H1 (cell line): ENCODE measurements at regions not wholly inside any gene's neighbourhood (a gene's known extent, or its start where the extent isn't known, plus 50 kb on each side); places are given as distances from the start of the nearest gene placed in this dataset.

Experiments used
- CTCF ChIA-PET: fragments of 300-600 bp; sonication (Branson Sonifier 250); formaldehyde crosslinking; loops from one replicate; lab custom pipeline; 2021; ENCODE audit not compliant: partially characterized antibody; lab: Charles Lee
- POLR2A ChIA-PET: fragments of 300-600 bp; sonication (Branson Sonifier 250); formaldehyde crosslinking; loops from one replicate; lab custom pipeline; 2021; ENCODE audit warnings: inconsistent platforms; ENCODE audit not compliant: partially characterized antibody; lab: Charles Lee
- DNase-seq, 2 experiments: peaks; one replicate each; pipeline versions ENCODE4 v3.0.0 to v3.0.0-alpha.2; 2010 to 2022; ENCODE audit warnings: low spot score in 2 of 2, low read depth in 1 of 2, mixed read lengths in 1 of 2
- FAIRE-seq: peaks from 2 replicates; lab custom pipeline; 2011; peaks lifted over from hg19 to GRCh38; lab: Jason Lieb, UNC
- H2AFZ ChIP-seq: 2 replicates; pipeline ENCODE4 v1.8.1; 2012; ENCODE audit warnings: low read length, inconsistent platforms
- H2AK5ac ChIP-seq: 2 replicates; pipeline ENCODE4 v1.6.1; 2013; ENCODE audit warnings: low read depth, low read length
- H2BK120ac ChIP-seq: replicated peaks from 2 replicates; pipeline ENCODE3; 2013; ENCODE audit warnings: low read depth, low read length, inconsistent platforms
- H2BK12ac ChIP-seq: 2 replicates; pipeline ENCODE4 v1.6.1; 2013; ENCODE audit warnings: low read depth, low read length
- H2BK15ac ChIP-seq: 2 replicates; pipeline ENCODE4 v1.6.1; 2013; ENCODE audit warnings: low read length
- H2BK20ac ChIP-seq: 2 replicates; pipeline ENCODE4 v1.6.1; 2013; ENCODE audit warnings: low read length
- H2BK5ac ChIP-seq: 2 replicates; pipeline ENCODE4 v1.6.1; 2013; ENCODE audit warnings: low read depth, low read length
- H3K14ac ChIP-seq: 2 replicates; pipeline ENCODE4 v1.6.1; 2013; ENCODE audit warnings: inconsistent platforms; ENCODE audit not compliant: insufficient read length
- H3K18ac ChIP-seq: 2 replicates; pipeline ENCODE4 v1.6.1; 2013; ENCODE audit warnings: low read length; ENCODE audit errors: extremely low read depth
- H3K23ac ChIP-seq: 2 replicates; pipeline ENCODE4 v1.6.1; 2013; ENCODE audit warnings: inconsistent platforms; ENCODE audit not compliant: insufficient read length
- H3K23me2 ChIP-seq: 2 replicates; pipeline ENCODE4 v1.6.1; 2013; ENCODE audit warnings: low read depth, low read length
- H3K27ac ChIP-seq: 2 replicates; pipeline ENCODE4 v1.6.1; 2011; ENCODE audit warnings: low read depth, low read length, inconsistent platforms
- H3K27me3 ChIP-seq, 4 experiments: replicated peaks in 1 of 4; 1 replicate in 1 of 4; 2 replicates in 3 of 4; pipeline versions ENCODE4 v1.6.1 to v1.8.1; 2011 to 2013; ENCODE audit warnings: low read length in 3 of 4, mild to moderate bottlenecking in 3 of 4, inconsistent platforms in 2 of 4, mixed read lengths in 2 of 4, moderate library complexity in 1 of 4; ENCODE audit not compliant: control insufficient read depth in 3 of 4, insufficient read depth in 3 of 4; ENCODE audit errors: extremely low read depth in 1 of 4
- H3K36me3 ChIP-seq, 4 experiments: 2 replicates each; pipeline versions ENCODE4 v1.6.1 to v1.8.1; 2011 to 2013; ENCODE audit warnings: mild to moderate bottlenecking in 4 of 4, low read length in 3 of 4, moderate library complexity in 2 of 4, control low read depth in 1 of 4, inconsistent platforms in 1 of 4; ENCODE audit not compliant: insufficient read depth in 4 of 4, control insufficient read depth in 2 of 4
- H3K4ac ChIP-seq: replicated peaks from 2 replicates; pipeline ENCODE3; 2013; ENCODE audit warnings: low read length, low read depth, mixed read lengths, inconsistent platforms; ENCODE audit not compliant: insufficient read length
- H3K4me1 ChIP-seq, 4 experiments: replicated peaks in 1 of 4; 1 replicate in 1 of 4; 2 replicates in 3 of 4; pipeline versions ENCODE4 v1.6.1 to v1.8.1; 2011 to 2013; ENCODE audit warnings: low read length in 3 of 4, inconsistent platforms in 2 of 4, mixed read lengths in 1 of 4; ENCODE audit not compliant: insufficient read depth in 4 of 4, control insufficient read depth in 3 of 4
- H3K4me2 ChIP-seq, 2 experiments: 2 replicates each; pipeline versions ENCODE4 v1.6.1 to v1.8.1; 2011 to 2013; ENCODE audit warnings: low read depth in 2 of 2, low read length in 2 of 2, control low read depth in 1 of 2, inconsistent platforms in 1 of 2, mild to moderate bottlenecking in 1 of 2; ENCODE audit not compliant: insufficient read depth in 1 of 2
- H3K4me3 ChIP-seq, 4 experiments: fragments of 200-600, 300-600 bp in 1 of 4; sonication (generic), shearing (Covaris generic), sonication (Bioruptor Twin) in 1 of 4; 2 replicates each; pipeline versions ENCODE4 v1.5.1 to v1.8.1; 2011 to 2016; ENCODE audit warnings: low read length in 4 of 4, low read depth in 3 of 4, control low read depth in 2 of 4, inconsistent platforms in 2 of 4, mild to moderate bottlenecking in 2 of 4, mixed read lengths in 1 of 4, moderate library complexity in 1 of 4; ENCODE audit not compliant: insufficient read depth in 2 of 4; ENCODE audit errors: extremely low read depth in 1 of 4
- H3K56ac ChIP-seq: replicated peaks from 2 replicates; pipeline ENCODE3; 2013; ENCODE audit warnings: low read depth, mild to moderate bottlenecking, mixed read lengths, low read length, inconsistent platforms; ENCODE audit not compliant: insufficient read length
- H3K79me1 ChIP-seq: 2 replicates; pipeline ENCODE4 v1.6.1; 2013; ENCODE audit warnings: low read depth, low read length, control low read depth
- H3K79me2 ChIP-seq, 2 experiments: 2 replicates each; pipeline versions ENCODE4 v1.6.1 to v1.8.1; 2012 to 2013; ENCODE audit warnings: low read length in 2 of 2, mild to moderate bottlenecking in 2 of 2, inconsistent platforms in 1 of 2; ENCODE audit not compliant: insufficient read depth in 2 of 2, control insufficient read depth in 1 of 2
- H3K9ac ChIP-seq, 4 experiments: replicated peaks in 1 of 4; 1 replicate in 1 of 4; 2 replicates in 3 of 4; pipeline versions ENCODE4 v1.6.1 to v1.8.1; 2011 to 2013; ENCODE audit warnings: low read depth in 3 of 4, low read length in 3 of 4, control low read depth in 2 of 4, mild to moderate bottlenecking in 2 of 4, moderate library complexity in 2 of 4, inconsistent platforms in 1 of 4; ENCODE audit errors: extremely low read depth in 1 of 4
- H3K9me3 ChIP-seq, 2 experiments: 2 replicates each; pipeline versions ENCODE4 v1.6.1 to v1.8.1; 2012 to 2013; ENCODE audit warnings: mild to moderate bottlenecking in 2 of 2, moderate library complexity in 2 of 2, control low read depth in 1 of 2, inconsistent platforms in 1 of 2, low read depth in 1 of 2, low read length in 1 of 2, mixed read lengths in 1 of 2; ENCODE audit not compliant: insufficient read depth in 2 of 2
- H4K20me1 ChIP-seq, 2 experiments: replicated peaks in 1 of 2; 2 replicates each; pipeline versions ENCODE3 to v1.8.1; 2011 to 2013; ENCODE audit warnings: inconsistent platforms in 2 of 2, low read length in 2 of 2, mild to moderate bottlenecking in 1 of 2; ENCODE audit not compliant: insufficient read depth in 2 of 2, control insufficient read depth in 1 of 2
- H4K5ac ChIP-seq: 2 replicates; pipeline ENCODE4 v1.6.1; 2013; ENCODE audit warnings: low read length, low read depth, mixed read lengths, inconsistent platforms; ENCODE audit not compliant: insufficient read length
- H4K8ac ChIP-seq: 2 replicates; pipeline ENCODE4 v1.8.0; 2013; ENCODE audit warnings: mild to moderate bottlenecking, moderate library complexity, low read length, inconsistent platforms; ENCODE audit not compliant: insufficient read depth; ENCODE audit errors: extremely low read depth
- H4K91ac ChIP-seq: replicated peaks from 2 replicates; pipeline ENCODE3; 2013; ENCODE audit warnings: low read length, mixed read lengths, inconsistent platforms; ENCODE audit not compliant: insufficient read length
- CTCF ChIP-seq, 3 experiments: IDR thresholded peaks; 1 replicate in 2 of 3; 2 replicates in 1 of 3; pipeline versions ENCODE4 v1.5.1 to v1.6.1; 2011; ENCODE audit warnings: low read length in 3 of 3, mild to moderate bottlenecking in 3 of 3, inconsistent platforms in 2 of 3, low read depth in 1 of 3, moderate library complexity in 1 of 3; ENCODE audit not compliant: insufficient read depth in 1 of 3; ENCODE audit errors: control extremely low read depth in 1 of 3
- POLR2A ChIP-seq, 2 experiments: IDR thresholded peaks; 1 replicate in 1 of 2; 2 replicates in 1 of 2; pipeline ENCODE4 v1.6.1; 2011; ENCODE audit warnings: low read depth in 2 of 2, low read length in 2 of 2, mild to moderate bottlenecking in 2 of 2; ENCODE audit errors: control extremely low read depth in 1 of 2
- RAD21 ChIP-seq, 2 experiments: IDR thresholded peaks in 1 of 2; conservative IDR thresholded peaks in 1 of 2; 2 replicates each; pipeline ENCODE4 v1.6.1; 2011; ENCODE audit warnings: low read depth in 2 of 2, low read length in 2 of 2, improper control_type of control experiment in 1 of 2, inconsistent platforms in 1 of 2, mild to moderate bottlenecking in 1 of 2, moderate library complexity in 1 of 2
- SP1 ChIP-seq: IDR thresholded peaks from 2 replicates; pipeline ENCODE4 v1.6.1; 2011; ENCODE audit warnings: low read depth, low read length
- WGBS, 2 experiments: shearing (Covaris generic) in 1 of 2; methylation state at CpG; one replicate each; pipeline versions ENCODE4 v1.1.6 to v1.1.7; 2013 to 2015; ENCODE audit warnings: low lambda C conversion rate in 2 of 2, mixed read lengths in 2 of 2, inconsistent platforms in 1 of 2, low coverage in 1 of 2, missing lambda C conversion rate in 1 of 2; ENCODE audit not compliant: insufficient replicate concordance in 2 of 2, insufficient coverage in 1 of 2, insufficient read length in 1 of 2; ENCODE audit errors: extremely low coverage in 1 of 2, missing lambda C conversion rate in 1 of 2; 5-methylcytosine and 5-hydroxymethylcytosine counted together

- TF ChIP-seq SP1 (no peak), CTCF (IDR thresholded peaks at IDR 0.05; ENCODE audit: control extremely low read depth in 1 of 3, insufficient read depth in 1 of 3, low read depth in 1 of 3, low read length in 3 of 3) (no peak), RAD21 (IDR thresholded peaks at IDR 0.05 in 1 of 2, conservative IDR thresholded peaks at IDR 0.05 in 1 of 2; ENCODE audit: low read depth in 2 of 2, low read length in 2 of 2) (no peak), POLR2A (IDR thresholded peaks at IDR 0.05; ENCODE audit: control extremely low read depth in 1 of 2, low read depth in 2 of 2, low read length in 2 of 2) (no peak)
- Histone ChIP-seq H4K91ac (no peak overlapping the region), H2BK5ac (no peak overlapping the region), H3K23ac (no peak overlapping the region), H2BK120ac (no peak overlapping the region), H3K79me1 (peaks cover 2% of the 10 kb centered on the region; the same call in 1 of the 2 replicates), H3K56ac (no peak overlapping the region), H3K23me2 (no peaks in the 10 kb centered on the region), H2BK12ac (no peak overlapping the region), H3K14ac (no peak overlapping the region), H4K20me1 (no peaks in the 10 kb centered on the region), H3K4me2 (no peak overlapping the region), H2AFZ (no peak overlapping the region), H3K4ac (no peak overlapping the region), H3K9me3 (no peaks in the 10 kb centered on the region), H4K5ac (no peak overlapping the region), H2BK15ac (no peak overlapping the region), H3K18ac (no peak overlapping the region), H2BK20ac (no peak overlapping the region), H3K9ac (no peak overlapping the region), H4K8ac (no peak overlapping the region), H3K79me2 (no peaks in the 10 kb centered on the region), H3K4me3 (no peak overlapping the region), H3K27me3 (no peaks in the 10 kb centered on the region), H3K36me3 (no peaks in the 10 kb centered on the region), H2AK5ac (no peak overlapping the region), H3K4me1 (peaks cover 0 to 3% (median 0%) of the 10 kb centered on the region in 4 experiments; a peak in 1 of 7 replicates), H3K27ac (no peak overlapping the region)
- 92% methylated on average over 5 of the region's 5 CpGs; no CpG with 5 or more reads in 1 of the 2 experiments for WGBS, 2 experiments
- FAIRE-seq (no peak), DNase-seq (no peak)
- ChIA-PET CTCF (interaction anchor here (0.8 to 2.3 kb wide), 5 partner anchors 9 to 36 kb away, joined by 3 to 8 read pairs (median 4); no protein-coding TSS in a partner anchor), POLR2A (interaction anchor here (0.8 kb wide), 1 partner anchor 22 kb away, joined by 3 read pairs; no protein-coding TSS in a partner anchor)
Observed at GRCh38 chr13:99064624-99065234, 86.9 kb upstream of the DOCK9 start.
